ENCODE measurements at regions not wholly inside any gene's neighbourhood (a gene's known extent, or its start where the extent isn't known, plus 50 kb on each side); places are given as distances from the start of the nearest gene placed in this dataset.

DNA sequence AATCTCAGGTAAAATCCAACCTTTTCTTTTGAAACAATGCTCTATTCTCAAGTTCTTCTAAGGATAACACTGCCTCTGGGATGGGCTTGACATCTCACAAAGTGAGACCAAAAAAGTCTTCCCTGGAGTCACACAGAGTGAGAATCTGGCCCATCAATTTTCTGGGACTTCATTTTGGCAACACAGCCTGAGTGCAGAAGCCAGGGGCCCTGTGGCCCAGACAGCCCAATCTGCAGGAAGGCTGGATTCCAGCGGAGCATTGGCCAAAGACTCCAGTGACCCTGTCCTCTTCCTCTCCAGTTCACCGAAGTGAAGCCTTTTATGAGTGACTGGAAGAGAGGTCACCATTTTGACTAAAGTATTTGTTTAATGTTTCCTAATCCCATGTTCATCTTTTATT is 105.1 kb downstream of the PLK2 start:
- no peak for TF ChIP-seq POLR2A (IDR thresholded peaks at IDR 0.05)
- TF ChIP-seq, protein P1, sequence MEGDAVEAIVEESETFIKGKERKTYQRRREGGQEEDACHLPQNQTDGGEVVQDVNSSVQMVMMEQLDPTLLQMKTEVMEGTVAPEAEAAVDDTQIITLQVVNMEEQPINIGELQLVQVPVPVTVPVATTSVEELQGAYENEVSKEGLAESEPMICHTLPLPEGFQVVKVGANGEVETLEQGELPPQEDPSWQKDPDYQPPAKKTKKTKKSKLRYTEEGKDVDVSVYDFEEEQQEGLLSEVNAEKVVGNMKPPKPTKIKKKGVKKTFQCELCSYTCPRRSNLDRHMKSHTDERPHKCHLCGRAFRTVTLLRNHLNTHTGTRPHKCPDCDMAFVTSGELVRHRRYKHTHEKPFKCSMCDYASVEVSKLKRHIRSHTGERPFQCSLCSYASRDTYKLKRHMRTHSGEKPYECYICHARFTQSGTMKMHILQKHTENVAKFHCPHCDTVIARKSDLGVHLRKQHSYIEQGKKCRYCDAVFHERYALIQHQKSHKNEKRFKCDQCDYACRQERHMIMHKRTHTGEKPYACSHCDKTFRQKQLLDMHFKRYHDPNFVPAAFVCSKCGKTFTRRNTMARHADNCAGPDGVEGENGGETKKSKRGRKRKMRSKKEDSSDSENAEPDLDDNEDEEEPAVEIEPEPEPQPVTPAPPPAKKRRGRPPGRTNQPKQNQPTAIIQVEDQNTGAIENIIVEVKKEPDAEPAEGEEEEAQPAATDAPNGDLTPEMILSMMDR (IDR thresholded peaks at IDR 0.05): no peak

All from lower leg skin (tissue), 3 donors.